Osteoblast (primary cell): ENCODE measurements at regions not wholly inside any gene's neighbourhood (a gene's known extent, or its start where the extent isn't known, plus 50 kb on each side); places are given as distances from the start of the nearest gene placed in this dataset.
A peak's percentile ranks its signal among the peaks of the same experiment; 100 is the strongest.

Source experiments
- DNase-seq: peaks from one replicate; pipeline ENCODE4 v3.0.0; 2011; ENCODE audit warnings: low spot score, mixed read lengths; ENCODE audit not compliant: insufficient read length; ENCODE audit errors: missing footprints
- H2AFZ ChIP-seq: 2 replicates; pipeline ENCODE4 v1.6.0; 2011; ENCODE audit warnings: mild to moderate bottlenecking, low read length
- H3K27ac ChIP-seq: 2 replicates; pipeline ENCODE4 v1.5.1; 2011; ENCODE audit warnings: mild to moderate bottlenecking, low read depth, low read length, moderate library complexity
- H3K27me3 ChIP-seq: 2 replicates; pipeline ENCODE4 v1.6.0; 2012; ENCODE audit warnings: mild to moderate bottlenecking, control low read depth, inconsistent platforms, low read length, moderate library complexity; ENCODE audit not compliant: insufficient read depth
- H3K36me3 ChIP-seq: 2 replicates; pipeline ENCODE4 v1.5.1; 2011; ENCODE audit warnings: mild to moderate bottlenecking, low read length, control low read depth, moderate library complexity; ENCODE audit not compliant: insufficient read depth
- H3K4me1 ChIP-seq: 2 replicates; pipeline ENCODE4 v1.5.1; 2011; ENCODE audit warnings: mild to moderate bottlenecking, low read length, control low read depth, moderate library complexity; ENCODE audit not compliant: insufficient read depth
- H3K4me2 ChIP-seq: 2 replicates; pipeline ENCODE4 v1.6.0; 2011; ENCODE audit warnings: mild to moderate bottlenecking, low read length; ENCODE audit not compliant: insufficient read depth
- H3K4me3 ChIP-seq: fragments of 200-600 bp; sonication (generic); 3 replicates; pipeline ENCODE4 v1.5.1; 2012; ENCODE audit warnings: mild to moderate bottlenecking, low read length, inconsistent platforms; ENCODE audit not compliant: insufficient read depth
- H3K79me2 ChIP-seq: 2 replicates; pipeline ENCODE4 v1.6.0; 2012; ENCODE audit warnings: mild to moderate bottlenecking, low read length, control low read depth, inconsistent platforms; ENCODE audit not compliant: insufficient read depth
- H3K9me3 ChIP-seq: 2 replicates; pipeline ENCODE4 v1.5.1; 2011; ENCODE audit warnings: low read depth, low read length, control low read depth
- H4K20me1 ChIP-seq: 2 replicates; pipeline ENCODE4 v1.6.0; 2012; ENCODE audit warnings: mild to moderate bottlenecking, low read length, control low read depth; ENCODE audit not compliant: insufficient read depth
- TF ChIP-seq, protein P1 (sequence below): IDR thresholded peaks from 2 replicates; pipeline ENCODE4 v1.5.1; 2011; ENCODE audit warnings: mild to moderate bottlenecking, low read depth, low read length, moderate library complexity; ENCODE audit errors: extremely low read depth

DNA sequence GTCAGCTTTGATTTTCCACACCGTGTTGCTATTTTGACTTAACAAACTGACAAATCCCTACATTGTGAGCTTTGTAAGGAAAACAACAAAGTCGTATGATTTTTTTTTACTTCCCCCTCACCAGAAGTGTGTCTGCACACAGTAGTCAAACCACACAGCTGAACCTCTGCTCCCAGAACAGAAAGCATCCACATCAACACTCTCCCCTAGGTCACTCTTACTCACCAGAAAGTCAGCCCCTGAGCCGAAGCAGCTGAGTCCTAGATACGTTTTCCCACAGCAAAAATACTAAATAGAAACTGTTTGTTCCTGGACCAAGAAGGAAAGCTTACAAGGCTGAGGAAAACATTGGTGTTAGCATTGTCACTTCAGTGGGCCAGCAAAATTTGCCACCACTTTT is 305.7 kb downstream of the DHX15 start:
- Histone ChIP-seq H3K36me3 (no peaks in the 10 kb centered on the region), H3K79me2 (no peaks in the 10 kb centered on the region), H3K4me2 (peak overlapping the region; percentile 20), H2AFZ (no peak overlapping the region), H3K27me3 (no peaks in the 10 kb centered on the region), H3K4me1 (peaks cover 17% of the 10 kb centered on the region), H3K4me3 (no peak overlapping the region), H4K20me1 (no peaks in the 10 kb centered on the region), H3K9me3 (no peaks in the 10 kb centered on the region), H3K27ac (no peak overlapping the region)
- TF ChIP-seq, protein P1, sequence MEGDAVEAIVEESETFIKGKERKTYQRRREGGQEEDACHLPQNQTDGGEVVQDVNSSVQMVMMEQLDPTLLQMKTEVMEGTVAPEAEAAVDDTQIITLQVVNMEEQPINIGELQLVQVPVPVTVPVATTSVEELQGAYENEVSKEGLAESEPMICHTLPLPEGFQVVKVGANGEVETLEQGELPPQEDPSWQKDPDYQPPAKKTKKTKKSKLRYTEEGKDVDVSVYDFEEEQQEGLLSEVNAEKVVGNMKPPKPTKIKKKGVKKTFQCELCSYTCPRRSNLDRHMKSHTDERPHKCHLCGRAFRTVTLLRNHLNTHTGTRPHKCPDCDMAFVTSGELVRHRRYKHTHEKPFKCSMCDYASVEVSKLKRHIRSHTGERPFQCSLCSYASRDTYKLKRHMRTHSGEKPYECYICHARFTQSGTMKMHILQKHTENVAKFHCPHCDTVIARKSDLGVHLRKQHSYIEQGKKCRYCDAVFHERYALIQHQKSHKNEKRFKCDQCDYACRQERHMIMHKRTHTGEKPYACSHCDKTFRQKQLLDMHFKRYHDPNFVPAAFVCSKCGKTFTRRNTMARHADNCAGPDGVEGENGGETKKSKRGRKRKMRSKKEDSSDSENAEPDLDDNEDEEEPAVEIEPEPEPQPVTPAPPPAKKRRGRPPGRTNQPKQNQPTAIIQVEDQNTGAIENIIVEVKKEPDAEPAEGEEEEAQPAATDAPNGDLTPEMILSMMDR: no peak
- DNase-seq: peak; percentile 73

DNA sequence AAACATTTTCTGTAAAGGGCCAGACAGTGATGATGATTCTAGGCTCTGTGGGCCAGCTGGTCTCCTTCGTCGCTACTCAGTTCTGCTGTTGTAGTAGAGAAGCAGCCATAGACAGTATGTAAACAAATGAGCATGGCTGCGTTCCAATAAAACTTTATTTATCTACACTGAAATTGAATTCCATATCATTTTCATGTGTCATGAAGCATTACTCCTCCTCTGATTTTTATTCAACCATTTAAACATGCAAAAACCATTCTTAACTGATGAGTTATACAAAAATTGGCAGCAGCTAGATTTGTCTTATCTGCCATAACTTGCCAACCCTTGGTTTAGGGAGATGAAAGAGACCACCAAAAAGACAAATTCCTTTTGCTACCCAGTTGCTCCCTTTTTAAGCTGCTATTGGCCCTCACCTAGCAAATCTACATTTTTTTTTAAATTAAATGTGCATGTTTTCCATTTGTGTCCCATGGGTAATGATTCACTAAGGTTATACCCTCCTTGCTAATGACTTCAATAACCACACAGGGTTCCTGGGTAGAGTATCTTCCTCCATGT is 309.9 kb downstream of the DHX15 start:
- H3K4me1 ChIP-seq: peaks cover 17% of the 10 kb centered on the region
- no peaks in the 10 kb centered on the region for H3K9me3 ChIP-seq
- TF ChIP-seq, protein P1: no peak
- H3K79me2 ChIP-seq: no peaks in the 10 kb centered on the region
- no peaks in the 10 kb centered on the region for H3K27me3 ChIP-seq
- DNase-seq: peak; percentile 60
- H3K36me3 ChIP-seq: no peaks in the 10 kb centered on the region
- no peak overlapping the region for H3K4me3 ChIP-seq
- peak overlapping the region; percentile 32 for H3K4me2 ChIP-seq
- peak overlapping the region; percentile 66 for H3K27ac ChIP-seq
- no peaks in the 10 kb centered on the region for H4K20me1 ChIP-seq
- peak overlapping the region; percentile 54 for H2AFZ ChIP-seq

DNA sequence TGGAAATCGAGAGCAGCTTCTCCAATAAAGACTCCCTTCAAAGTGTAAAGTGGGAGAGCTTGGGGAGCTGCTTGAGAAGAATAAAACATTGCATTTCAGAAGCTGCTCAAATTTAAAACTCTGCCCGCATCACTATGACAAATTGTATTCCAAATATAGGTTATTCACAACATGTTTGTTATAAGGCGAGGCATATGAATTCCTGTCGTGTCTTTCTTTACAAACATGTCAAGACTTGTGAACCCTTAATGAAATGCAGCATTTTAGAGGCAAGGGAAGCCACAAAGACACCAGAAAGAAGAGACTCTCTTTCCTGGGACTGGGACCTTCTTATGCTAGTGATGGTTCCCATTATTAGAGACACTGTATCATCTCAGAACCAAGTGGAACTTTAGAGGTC is 311.2 kb downstream of the DHX15 start:
- Histone ChIP-seq H3K4me3 (no peak overlapping the region), H3K79me2 (no peaks in the 10 kb centered on the region), H3K36me3 (no peaks in the 10 kb centered on the region), H3K27ac (no peak overlapping the region), H3K4me2 (no peak overlapping the region), H4K20me1 (no peaks in the 10 kb centered on the region), H2AFZ (no peak overlapping the region), H3K9me3 (no peaks in the 10 kb centered on the region), H3K4me1 (peaks cover 9% of the 10 kb centered on the region), H3K27me3 (no peaks in the 10 kb centered on the region)
- TF ChIP-seq, protein P1: no peak
- DNase-seq: no peak

GRCh38 chr4:24266951-24267722 is 317.2 kb downstream of the DHX15 start:
- peak overlapping the region; percentile 71 for H2AFZ ChIP-seq
- peak overlapping the region; percentile 9 for H3K4me3 ChIP-seq
- no peaks in the 10 kb centered on the region for H3K9me3 ChIP-seq
- no peaks in the 10 kb centered on the region for H3K27me3 ChIP-seq
- peaks cover 16% of the 10 kb centered on the region for H3K4me1 ChIP-seq
- H4K20me1 ChIP-seq: no peaks in the 10 kb centered on the region
- peak overlapping the region; percentile 73 for H3K27ac ChIP-seq
- no peaks in the 10 kb centered on the region for H3K36me3 ChIP-seq
- H3K79me2 ChIP-seq: no peaks in the 10 kb centered on the region
- peak overlapping the region; percentile 40 for H3K4me2 ChIP-seq
- TF ChIP-seq, protein P1: no peak
- no peak for DNase-seq
